MM.1S (cell line): ENCODE measurements at regions not wholly inside any gene's neighbourhood (a gene's known extent, or its start where the extent isn't known, plus 50 kb on each side); places are given as distances from the start of the nearest gene placed in this dataset.

Experiments
- DNase-seq: peaks from one replicate; pipeline ENCODE4 v3.0.0-alpha.2; 2015
- H2AFZ ChIP-seq: fragments of 300-600 bp; sonication (generic); 2 replicates; pipeline ENCODE4 v1.6.0; 2016; ENCODE audit warnings: antibody characterized with exemption, low read length
- H3F3A ChIP-seq: fragments of 300-600 bp; sonication (generic); 2 replicates; pipeline ENCODE4 v1.6.1; 2016; ENCODE audit warnings: mild to moderate bottlenecking, antibody characterized with exemption, low read length, moderate library complexity, mixed read lengths; ENCODE audit not compliant: insufficient read depth
- H3K27ac ChIP-seq: fragments of 300-600 bp; sonication (generic); 2 replicates; pipeline ENCODE4 v1.5.1; 2016; ENCODE audit warnings: mild to moderate bottlenecking, low read length
- H3K27me3 ChIP-seq: fragments of 300-600 bp; sonication (generic); replicated peaks from 2 replicates; pipeline ENCODE4 v1.6.0; 2016; ENCODE audit warnings: low read length; ENCODE audit not compliant: insufficient read depth
- H3K36me3 ChIP-seq: fragments of 300-600 bp; sonication (generic); replicated peaks from 2 replicates; pipeline ENCODE4 v1.6.1; 2016; ENCODE audit warnings: mild to moderate bottlenecking, low read length, mixed read lengths; ENCODE audit not compliant: insufficient read depth
- H3K4me1 ChIP-seq: fragments of 300-600 bp; sonication (generic); 2 replicates; pipeline ENCODE4 v1.6.1; 2016; ENCODE audit warnings: low read length, mixed read lengths
- H3K4me2 ChIP-seq: fragments of 300-600 bp; sonication (generic); 2 replicates; pipeline ENCODE4 v1.6.0; 2016; ENCODE audit warnings: low read depth, low read length
- H3K4me3 ChIP-seq: fragments of 300-600 bp; sonication (generic); 2 replicates; pipeline ENCODE4 v1.5.1; 2016; ENCODE audit warnings: low read length, mixed read lengths
- H3K79me2 ChIP-seq: fragments of 300-600 bp; sonication (generic); 2 replicates; pipeline ENCODE4 v1.6.1; 2016; ENCODE audit warnings: mixed run types, low read length, mixed read lengths
- H3K9ac ChIP-seq: fragments of 300-600 bp; sonication (generic); 2 replicates; pipeline ENCODE4 v1.6.1; 2016; ENCODE audit warnings: low read length, mixed read lengths
- H3K9me2 ChIP-seq: fragments of 300-600 bp; sonication (generic); replicated peaks from 2 replicates; pipeline ENCODE4 v1.6.1; 2016; ENCODE audit warnings: mild to moderate bottlenecking, low read length, mixed read lengths; ENCODE audit not compliant: insufficient read depth
- H3K9me3 ChIP-seq: fragments of 300-600 bp; sonication (generic); replicated peaks from 2 replicates; pipeline ENCODE4 v1.6.1; 2016; ENCODE audit warnings: mild to moderate bottlenecking, low read length, mixed read lengths; ENCODE audit not compliant: insufficient read depth
- H4K20me1 ChIP-seq: fragments of 300-600 bp; sonication (generic); 2 replicates; pipeline ENCODE4 v1.6.1; 2016; ENCODE audit warnings: mild to moderate bottlenecking, low read length, moderate library complexity, mixed read lengths; ENCODE audit not compliant: insufficient read depth
- EZH2 ChIP-seq: fragments of 300-600 bp; sonication (generic); optimal IDR thresholded peaks from 2 replicates; pipeline ENCODE3; 2017; ENCODE audit warnings: low read depth, mild to moderate bottlenecking, antibody characterized with exemption, low read length, mixed read lengths
- EZH2phosphoT487 ChIP-seq: fragments of 300-600 bp; sonication (generic); IDR thresholded peaks from 2 replicates; pipeline ENCODE4 v1.6.1; 2018; ENCODE audit warnings: antibody characterized with exemption, low read length
- TF ChIP-seq, protein P1 (sequence below): fragments of 300-600 bp; sonication (generic); IDR thresholded peaks from 2 replicates; pipeline ENCODE4 v1.5.1; 2016; ENCODE audit warnings: antibody characterized with exemption, low read length, mixed read lengths

DNA sequence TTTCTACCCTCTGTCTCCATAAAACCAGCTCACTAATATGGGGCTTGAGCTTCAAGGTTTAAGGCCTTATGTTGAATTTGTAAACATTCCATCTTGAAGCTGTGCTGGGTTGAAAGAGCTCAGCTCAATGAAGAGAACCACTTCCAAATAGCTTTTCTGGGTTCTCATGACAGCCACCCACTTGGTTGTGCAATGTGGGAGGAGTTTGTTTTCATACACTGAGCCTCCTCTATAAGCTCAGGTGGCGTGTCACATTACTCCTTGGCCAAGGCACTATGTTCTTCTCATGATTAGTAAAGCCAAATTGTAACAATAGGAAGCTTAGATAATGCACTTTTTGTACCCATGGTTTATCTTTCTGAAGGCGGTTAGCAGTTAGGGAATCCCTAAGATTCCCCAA is 265.6 kb downstream of the PTEN start:
- Histone ChIP-seq H3K27me3 (no peaks in the 10 kb centered on the region), H3K9ac (no peak overlapping the region), H3K27ac (no peak overlapping the region), H3K9me3 (no peaks in the 10 kb centered on the region), H3F3A (no peaks in the 10 kb centered on the region), H3K79me2 (no peaks in the 10 kb centered on the region), H3K4me2 (no peak overlapping the region), H3K4me1 (no peaks in the 10 kb centered on the region), H3K36me3 (no peaks in the 10 kb centered on the region), H2AFZ (no peak overlapping the region), H4K20me1 (no peaks in the 10 kb centered on the region), H3K4me3 (no peak overlapping the region), H3K9me2 (no peaks in the 10 kb centered on the region)
- DNase-seq: no peak
- TF ChIP-seq EZH2phosphoT487 (no peak), EZH2 (no peak)
- TF ChIP-seq, protein P1, sequence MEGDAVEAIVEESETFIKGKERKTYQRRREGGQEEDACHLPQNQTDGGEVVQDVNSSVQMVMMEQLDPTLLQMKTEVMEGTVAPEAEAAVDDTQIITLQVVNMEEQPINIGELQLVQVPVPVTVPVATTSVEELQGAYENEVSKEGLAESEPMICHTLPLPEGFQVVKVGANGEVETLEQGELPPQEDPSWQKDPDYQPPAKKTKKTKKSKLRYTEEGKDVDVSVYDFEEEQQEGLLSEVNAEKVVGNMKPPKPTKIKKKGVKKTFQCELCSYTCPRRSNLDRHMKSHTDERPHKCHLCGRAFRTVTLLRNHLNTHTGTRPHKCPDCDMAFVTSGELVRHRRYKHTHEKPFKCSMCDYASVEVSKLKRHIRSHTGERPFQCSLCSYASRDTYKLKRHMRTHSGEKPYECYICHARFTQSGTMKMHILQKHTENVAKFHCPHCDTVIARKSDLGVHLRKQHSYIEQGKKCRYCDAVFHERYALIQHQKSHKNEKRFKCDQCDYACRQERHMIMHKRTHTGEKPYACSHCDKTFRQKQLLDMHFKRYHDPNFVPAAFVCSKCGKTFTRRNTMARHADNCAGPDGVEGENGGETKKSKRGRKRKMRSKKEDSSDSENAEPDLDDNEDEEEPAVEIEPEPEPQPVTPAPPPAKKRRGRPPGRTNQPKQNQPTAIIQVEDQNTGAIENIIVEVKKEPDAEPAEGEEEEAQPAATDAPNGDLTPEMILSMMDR: no peak

GRCh38 chr10:88130912-88131311 is 267.5 kb downstream of the PTEN start:
- no peaks in the 10 kb centered on the region for H3F3A ChIP-seq
- no peaks in the 10 kb centered on the region for H3K9me2 ChIP-seq
- no peaks in the 10 kb centered on the region for H3K4me1 ChIP-seq
- no peak for TF ChIP-seq EZH2phosphoT487
- TF ChIP-seq, protein P1: no peak
- TF ChIP-seq EZH2: no peak
- H3K9ac ChIP-seq: no peak overlapping the region
- H2AFZ ChIP-seq: no peak overlapping the region
- no peak overlapping the region for H3K4me3 ChIP-seq
- no peaks in the 10 kb centered on the region for H3K9me3 ChIP-seq
- H3K27ac ChIP-seq: no peak overlapping the region
- no peaks in the 10 kb centered on the region for H3K79me2 ChIP-seq
- no peak for DNase-seq
- no peaks in the 10 kb centered on the region for H4K20me1 ChIP-seq
- no peaks in the 10 kb centered on the region for H3K36me3 ChIP-seq
- H3K27me3 ChIP-seq: no peaks in the 10 kb centered on the region
- H3K4me2 ChIP-seq: no peak overlapping the region

- Histone ChIP-seq H4K20me1 (no peaks in the 10 kb centered on the region), H3K9me2 (no peaks in the 10 kb centered on the region), H3F3A (no peaks in the 10 kb centered on the region), H3K36me3 (no peaks in the 10 kb centered on the region), H3K27ac (no peak overlapping the region), H3K27me3 (no peaks in the 10 kb centered on the region), H3K9ac (no peak overlapping the region), H3K4me3 (no peak overlapping the region), H2AFZ (no peak overlapping the region), H3K4me2 (no peak overlapping the region), H3K79me2 (no peaks in the 10 kb centered on the region), H3K9me3 (no peaks in the 10 kb centered on the region), H3K4me1 (no peaks in the 10 kb centered on the region)
- no peak for TF ChIP-seq EZH2phosphoT487
- TF ChIP-seq EZH2: no peak
- TF ChIP-seq, protein P1: no peak
- no peak for DNase-seq
Observed at GRCh38 chr10:88131511-88132139, 268.2 kb downstream of the PTEN start.
